ENCODE measurements at regions not wholly inside any gene's neighbourhood (a gene's known extent, or its start where the extent isn't known, plus 50 kb on each side); places are given as distances from the start of the nearest gene placed in this dataset.
A peak's percentile ranks its signal among the peaks of the same experiment; 100 is the strongest.

- peaks cover 7% of the 10 kb centered on the region for H3K36me3 Mint-ChIP-seq (ENCODE audit: unreplicated experiment)
- H3K4me3 Mint-ChIP-seq (ENCODE audit: unreplicated experiment): no peak overlapping the region
- no peak for DNase-seq
- peaks cover 7% of the 10 kb centered on the region for H3K9me3 Mint-ChIP-seq (ENCODE audit: unreplicated experiment)
- H3K4me1 Mint-ChIP-seq (ENCODE audit: low read depth, unreplicated experiment): peaks cover 12% of the 10 kb centered on the region
- no peak for TF ChIP-seq CTCF (IDR thresholded peaks at IDR 0.05; ENCODE audit: partially characterized antibody, unreplicated experiment)
- H3K27ac Mint-ChIP-seq (ENCODE audit: unreplicated experiment): no peak overlapping the region
- H3K27me3 Mint-ChIP-seq (ENCODE audit: unreplicated experiment): no peaks in the 10 kb centered on the region
Observed at GRCh38 chr9:2255128-2255527, 240.0 kb downstream of the SMARCA2 start.

GRCh38 chr9:2257248-2257929 is 242.2 kb downstream of the SMARCA2 start:
- Mint-ChIP-seq H3K27ac (ENCODE audit: unreplicated experiment) (peak overlapping the region; percentile 48), H3K4me1 (ENCODE audit: low read depth, unreplicated experiment) (peaks cover 22% of the 10 kb centered on the region), H3K36me3 (ENCODE audit: unreplicated experiment) (peaks cover 6% of the 10 kb centered on the region), H3K27me3 (ENCODE audit: unreplicated experiment) (peaks cover 2% of the 10 kb centered on the region), H3K4me3 (ENCODE audit: unreplicated experiment) (peak overlapping the region; percentile 33), H3K9me3 (ENCODE audit: unreplicated experiment) (peaks cover 7% of the 10 kb centered on the region)
- DNase-seq: no peak
- no peak for TF ChIP-seq CTCF (IDR thresholded peaks at IDR 0.05; ENCODE audit: partially characterized antibody, unreplicated experiment)

GRCh38 chr9:2260417-2261306 is 245.5 kb downstream of the SMARCA2 start:
- H3K27ac Mint-ChIP-seq (ENCODE audit: unreplicated experiment): peak overlapping the region; percentile 59
- TF ChIP-seq CTCF (IDR thresholded peaks at IDR 0.05; ENCODE audit: partially characterized antibody, unreplicated experiment): no peak
- DNase-seq: peak; percentile 19

GRCh38 chr9:2261421-2262103 is 246.4 kb downstream of the SMARCA2 start:
- H3K27me3 Mint-ChIP-seq (ENCODE audit: unreplicated experiment): peaks cover 4% of the 10 kb centered on the region
- H3K4me3 Mint-ChIP-seq (ENCODE audit: unreplicated experiment): no peak overlapping the region
- H3K9me3 Mint-ChIP-seq (ENCODE audit: unreplicated experiment): peaks cover 3% of the 10 kb centered on the region
- no peak for DNase-seq
- no peak overlapping the region for H3K27ac Mint-ChIP-seq (ENCODE audit: unreplicated experiment)
- H3K36me3 Mint-ChIP-seq (ENCODE audit: unreplicated experiment): no peaks in the 10 kb centered on the region
- TF ChIP-seq CTCF (IDR thresholded peaks at IDR 0.05; ENCODE audit: partially characterized antibody, unreplicated experiment): no peak
- H3K4me1 Mint-ChIP-seq (ENCODE audit: low read depth, unreplicated experiment): peaks cover 15% of the 10 kb centered on the region

More at GRCh38 chr9:2260417-2261306, 245.5 kb downstream of the SMARCA2 start:
- Mint-ChIP-seq H3K27me3 (ENCODE audit: unreplicated experiment) (peaks cover 2% of the 10 kb centered on the region), H3K36me3 (ENCODE audit: unreplicated experiment) (no peaks in the 10 kb centered on the region), H3K4me3 (ENCODE audit: unreplicated experiment) (peak overlapping the region; percentile 30), H3K4me1 (ENCODE audit: low read depth, unreplicated experiment) (peaks cover 17% of the 10 kb centered on the region), H3K9me3 (ENCODE audit: unreplicated experiment) (peaks cover 3% of the 10 kb centered on the region)

Measured in glutamatergic neuron (in vitro differentiated cells).